ENCODE measurements at regions not wholly inside any gene's neighbourhood (a gene's known extent, or its start where the extent isn't known, plus 50 kb on each side); places are given as distances from the start of the nearest gene placed in this dataset.
"Not testable (repeated sequence)": the region's sequence is repeated elsewhere in the genome, so short reads cannot be mapped to it uniquely, and the experiment has no call there.

GRCh38 chr4:60400593-60400992 is 799.5 kb upstream of the ADGRL3 start:
- FAIRE-seq: no peak
- no peak for DNase-seq (ENCODE audit: insufficient read length, low spot score)

- FAIRE-seq: no peak
- DNase-seq (ENCODE audit: insufficient read length, low spot score): no peak
Measured at GRCh38 chr4:60404027-60404426, 796.1 kb upstream of the ADGRL3 start.

DNA sequence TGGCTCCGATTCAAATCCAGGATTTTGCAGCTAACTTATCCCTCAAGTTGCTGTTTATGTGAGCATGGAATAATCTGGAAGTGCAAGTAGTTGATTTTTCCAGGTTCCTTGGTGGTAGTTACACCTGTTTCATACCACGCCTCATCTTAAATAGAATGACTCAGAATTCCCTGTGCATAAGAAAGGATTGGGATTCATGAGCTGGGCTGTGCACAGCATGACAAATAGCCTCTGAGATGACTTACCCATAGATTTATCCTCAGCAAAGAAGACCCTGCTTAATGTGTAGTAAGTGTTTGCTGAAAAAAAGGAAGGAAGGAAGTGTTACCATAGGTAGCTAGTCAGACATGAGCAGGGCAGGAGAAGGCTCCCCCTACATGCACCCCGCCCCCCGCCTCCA is 777.7 kb upstream of the ADGRL3 start:
- FAIRE-seq (no peak), DNase-seq (ENCODE audit: insufficient read length, low spot score) (no peak)

DNA sequence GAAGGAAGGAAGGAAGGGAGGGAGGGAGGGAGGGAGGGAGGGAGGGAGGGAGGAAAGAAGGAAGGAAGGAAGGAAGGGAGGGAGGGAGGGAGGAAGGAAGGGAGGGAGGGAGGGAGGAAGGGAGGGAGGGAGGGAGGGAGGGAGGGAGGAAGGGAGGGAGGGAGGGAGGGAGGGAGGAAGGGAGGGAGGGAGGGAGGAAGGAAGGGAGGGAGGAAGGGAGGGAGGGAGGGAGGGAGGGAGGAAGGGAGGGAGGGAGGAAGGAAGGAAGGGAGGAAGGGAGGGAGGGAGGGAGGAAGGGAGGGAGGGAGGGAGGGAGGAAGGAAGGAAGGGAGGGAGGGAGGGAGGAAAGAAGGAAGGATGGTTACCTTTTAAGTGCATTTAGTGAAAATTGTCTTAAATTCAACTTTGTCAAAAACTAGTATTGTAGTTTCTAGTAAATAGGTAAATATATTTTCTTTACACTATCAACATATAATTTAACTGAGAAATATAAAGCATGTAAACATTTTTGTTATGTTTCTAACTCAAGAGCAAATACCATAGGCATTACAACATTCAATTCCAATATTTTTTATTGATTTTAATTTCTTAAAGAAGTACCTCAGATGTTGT is 776.4 kb upstream of the ADGRL3 start:
- FAIRE-seq: not testable (repeated sequence)

DNA sequence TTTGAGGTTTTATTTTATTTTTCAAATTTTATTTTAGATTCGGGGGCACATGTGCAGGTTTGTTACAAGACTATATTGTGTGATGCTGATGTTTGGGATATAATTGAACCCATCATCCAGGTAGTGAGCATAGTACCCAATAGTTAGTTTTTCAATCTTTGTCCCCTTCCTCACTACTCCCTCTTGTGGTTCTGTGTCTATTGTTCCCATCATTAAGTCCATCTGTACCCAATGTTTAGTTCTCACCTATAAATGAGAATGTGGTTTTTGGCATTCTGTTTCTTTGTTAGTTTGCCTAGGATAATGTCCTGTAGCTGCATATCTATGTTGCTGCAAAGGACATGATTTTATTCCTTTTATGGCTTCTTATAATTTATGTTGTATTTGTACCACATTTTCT is 767.2 kb upstream of the ADGRL3 start:
- DNase-seq (ENCODE audit: insufficient read length, low spot score) (no peak), FAIRE-seq (no peak)

More for the DNA sequence above, 776.4 kb upstream of the ADGRL3 start:
- not testable (repeated sequence) for DNase-seq (ENCODE audit: insufficient read length, low spot score)

DNA sequence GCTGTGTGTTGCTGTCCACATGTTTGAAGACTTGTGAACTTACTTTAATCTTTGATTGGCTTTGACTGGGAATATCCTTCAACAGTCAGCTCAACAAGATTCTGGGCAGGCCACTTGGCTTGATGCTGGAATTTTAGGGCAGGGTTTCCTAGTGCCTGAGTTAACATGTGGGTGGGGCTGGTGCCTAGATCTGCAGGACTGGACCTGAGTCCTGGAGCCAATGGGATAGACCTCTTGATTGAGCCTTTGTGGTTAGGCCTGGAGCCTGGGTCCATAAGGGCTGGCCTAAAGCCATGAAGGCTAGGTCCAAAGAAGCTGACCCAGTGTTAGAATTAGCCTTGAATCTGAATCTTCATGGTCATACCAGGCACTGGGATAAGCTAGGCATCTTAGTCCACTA is 757.1 kb upstream of the ADGRL3 start:
- FAIRE-seq (no peak), DNase-seq (ENCODE audit: insufficient read length, low spot score) (no peak)

DNA sequence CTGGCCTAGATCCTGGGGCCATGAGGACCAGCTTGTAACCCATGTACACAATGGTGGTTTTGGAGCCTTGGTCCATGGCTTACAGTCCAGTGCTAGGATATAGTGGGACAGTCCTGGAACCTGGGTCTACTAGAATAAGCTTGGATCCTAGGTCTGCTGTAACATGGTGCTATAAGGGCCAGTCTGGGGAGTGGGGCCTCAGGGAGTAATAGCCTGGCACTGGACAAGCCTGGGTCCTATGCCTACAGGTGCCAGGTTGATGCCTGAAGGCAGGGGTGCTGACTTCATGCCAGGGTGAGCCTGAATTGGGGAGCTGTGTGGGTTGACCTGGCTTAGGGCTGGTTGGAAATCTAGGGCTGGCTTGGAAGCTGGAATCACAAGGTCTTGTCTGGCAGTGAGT is 756.3 kb upstream of the ADGRL3 start:
- no peak for DNase-seq (ENCODE audit: insufficient read length, low spot score)
- FAIRE-seq: no peak

DNA sequence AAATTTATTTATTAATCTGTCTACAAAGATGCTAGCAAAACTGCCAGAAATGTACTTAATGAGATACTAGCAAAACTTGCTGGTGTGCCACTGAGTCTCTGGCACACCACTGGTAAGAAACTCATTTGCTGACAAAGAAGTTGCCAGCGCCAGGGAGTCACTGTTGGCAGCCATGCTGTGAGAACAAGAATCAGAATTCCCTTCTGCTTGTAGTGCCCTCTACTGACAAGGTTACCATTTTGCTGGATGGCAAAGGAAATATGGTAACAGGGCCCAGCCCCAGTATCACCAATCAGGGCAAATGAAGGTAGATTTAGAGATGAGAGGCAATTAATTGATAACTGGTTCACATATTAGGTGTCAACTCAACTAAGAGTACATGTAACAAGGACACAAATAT is 750.1 kb upstream of the ADGRL3 start:
- FAIRE-seq: no peak
- DNase-seq (ENCODE audit: insufficient read length, low spot score): no peak

- DNase-seq (ENCODE audit: insufficient read length, low spot score): no peak
Measured at GRCh38 chr4:60452266-60452665, 747.9 kb upstream of the ADGRL3 start.

GRCh38 chr4:60455380-60455779 is 744.7 kb upstream of the ADGRL3 start:
- no peak for FAIRE-seq

More at GRCh38 chr4:60452266-60452665, 747.9 kb upstream of the ADGRL3 start:
- FAIRE-seq: no peak

GRCh38 chr4:60461551-60461950 is 738.6 kb upstream of the ADGRL3 start:
- FAIRE-seq (no peak), DNase-seq (ENCODE audit: insufficient read length, low spot score) (no peak)

More at GRCh38 chr4:60455380-60455779, 744.7 kb upstream of the ADGRL3 start:
- DNase-seq (ENCODE audit: insufficient read length, low spot score): no peak

- DNase-seq (ENCODE audit: insufficient read length, low spot score): peak; percentile 2
- FAIRE-seq: no peak
Measured at GRCh38 chr4:60463857-60464502, 736.1 kb upstream of the ADGRL3 start.

GRCh38 chr4:60482921-60483351 is 717.2 kb upstream of the ADGRL3 start:
- FAIRE-seq: no peak

DNA sequence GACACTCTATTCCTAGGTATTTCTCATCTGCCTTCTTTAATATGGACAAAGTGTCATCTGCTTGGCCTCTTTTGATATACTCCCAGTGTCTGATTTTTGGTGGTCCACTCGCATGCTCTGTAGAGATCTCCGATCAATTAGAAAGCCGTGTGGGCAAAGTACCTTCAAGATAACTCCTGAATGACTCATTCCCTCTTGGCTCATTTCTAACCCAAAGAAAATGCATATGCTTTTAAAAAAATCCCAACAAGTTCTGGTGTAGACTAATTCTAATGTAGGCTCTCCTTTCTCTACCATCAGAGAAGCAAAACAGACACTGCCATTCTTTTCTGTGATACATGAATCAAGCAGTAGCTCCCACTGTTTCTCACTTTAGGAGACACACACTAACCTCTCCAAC is 714.9 kb upstream of the ADGRL3 start:
- no peak for FAIRE-seq
- DNase-seq (ENCODE audit: insufficient read length, low spot score): no peak

More at GRCh38 chr4:60482921-60483351, 717.2 kb upstream of the ADGRL3 start:
- DNase-seq (ENCODE audit: insufficient read length, low spot score): no peak

DNA sequence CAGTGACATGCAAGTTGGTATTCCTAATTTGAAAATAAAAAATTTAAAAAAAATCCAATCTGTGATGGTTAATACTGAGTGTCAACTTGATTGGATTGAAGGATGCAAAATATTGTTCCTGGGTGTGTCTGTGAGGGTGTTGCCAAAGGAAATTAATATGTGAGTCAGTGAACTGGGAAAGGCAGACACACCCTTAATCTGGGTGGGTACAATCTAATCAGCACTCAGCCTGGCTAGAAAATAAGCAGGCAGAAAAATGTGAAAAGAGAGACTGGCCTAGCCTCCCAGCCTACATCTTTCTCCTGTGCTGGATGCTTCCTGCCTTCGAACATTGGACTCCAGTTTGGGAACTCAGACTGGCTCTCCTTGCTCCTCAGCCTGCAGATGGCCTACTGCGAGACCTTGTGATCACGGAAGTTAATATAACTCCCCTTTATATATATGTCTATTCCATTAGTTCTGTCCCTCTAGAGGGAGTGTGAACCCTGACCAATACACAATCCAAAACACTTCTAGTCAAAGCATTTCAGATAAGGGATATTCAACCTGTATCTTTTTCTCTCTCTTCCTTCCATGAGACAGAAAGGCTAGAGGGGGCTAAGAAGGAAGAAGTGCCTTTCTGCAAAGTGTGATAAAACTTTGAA is 712.9 kb upstream of the ADGRL3 start:
- not testable (repeated sequence) for FAIRE-seq; DNase-seq (ENCODE audit: insufficient read length, low spot score)

GRCh38 chr4:60500810-60501209 is 699.3 kb upstream of the ADGRL3 start:
- DNase-seq (ENCODE audit: insufficient read length, low spot score): no peak
- FAIRE-seq: no peak

DNA sequence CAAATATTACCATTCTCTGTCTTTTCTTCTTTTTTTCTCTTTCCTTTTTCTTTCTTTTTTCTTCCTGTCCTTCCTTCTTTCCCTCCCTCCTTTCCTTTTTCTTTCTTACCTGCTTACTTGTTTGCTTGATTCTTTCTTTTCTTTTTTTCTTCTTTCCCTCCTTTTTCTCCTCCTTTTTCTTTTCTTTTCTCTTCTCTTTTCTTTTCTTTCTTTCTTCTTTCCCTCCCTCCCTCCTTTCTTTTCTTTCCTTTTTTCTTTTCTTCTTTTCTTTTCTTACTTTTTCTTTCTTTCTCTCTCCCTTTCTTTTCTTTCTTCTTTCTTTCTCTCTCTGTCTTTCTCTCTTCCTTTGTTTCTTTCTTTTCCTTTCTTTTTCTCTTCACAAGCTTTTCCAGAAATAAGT is 697.4 kb upstream of the ADGRL3 start:
- FAIRE-seq (no peak), DNase-seq (ENCODE audit: insufficient read length, low spot score) (no peak)

- DNase-seq (ENCODE audit: insufficient read length, low spot score): no peak
- no peak for FAIRE-seq
Measured at GRCh38 chr4:60506061-60506460, 694.1 kb upstream of the ADGRL3 start.

- DNase-seq (ENCODE audit: insufficient read length, low spot score) (no peak), FAIRE-seq (no peak)
Measured at GRCh38 chr4:60522265-60522664, 677.9 kb upstream of the ADGRL3 start.

- DNase-seq (ENCODE audit: insufficient read length, low spot score) (no peak), FAIRE-seq (no peak)
Measured at GRCh38 chr4:60531776-60532379, 668.2 kb upstream of the ADGRL3 start.

DNA sequence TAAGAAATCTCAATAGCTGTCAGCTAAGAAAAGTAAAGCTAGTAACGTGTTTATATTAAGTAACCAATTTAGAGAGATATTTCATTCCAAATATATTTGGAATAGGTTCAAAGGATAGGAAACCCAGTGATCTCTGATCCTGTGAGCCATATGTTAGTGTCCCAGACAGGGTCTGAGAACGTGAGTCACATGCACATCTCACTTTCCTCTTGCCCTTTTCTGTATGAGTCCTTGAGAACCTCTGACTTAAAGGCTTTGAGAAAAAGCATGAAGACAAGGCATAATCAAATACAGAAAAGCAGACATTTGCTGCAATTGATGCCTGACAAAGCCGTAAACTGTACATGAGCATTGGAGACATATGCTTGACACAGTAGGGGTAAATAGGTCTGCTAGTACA is 655.1 kb upstream of the ADGRL3 start:
- no peak for DNase-seq (ENCODE audit: insufficient read length, low spot score)
- FAIRE-seq: no peak

GRCh38 chr4:60562334-60562733 is 637.8 kb upstream of the ADGRL3 start:
- DNase-seq (ENCODE audit: insufficient read length, low spot score) (no peak), FAIRE-seq (no peak)

Data from HTR-8/SVneo (cell line).